Right renal cortex interstitium (tissue), 3 donors: ENCODE measurements at regions not wholly inside any gene's neighbourhood (a gene's known extent, or its start where the extent isn't known, plus 50 kb on each side); places are given as distances from the start of the nearest gene placed in this dataset.
"Not testable (repeated sequence)": the region's sequence is repeated elsewhere in the genome, so short reads cannot be mapped to it uniquely, and the experiment has no call there.

Experiments
- DNase-seq, 3 donors: peaks; one replicate each; pipeline ENCODE4 v3.0.0-alpha.2; 2013; ENCODE audit warnings: low read depth in 3 of 3, low spot score in 2 of 3

GRCh38 chr21:10400622-10401361 lies 120.6 kb upstream of the TPTE start:
- not testable (repeated sequence) for DNase-seq

- not testable (repeated sequence) for DNase-seq
Observed at GRCh38 chr21:10402461-10402860, 118.9 kb upstream of the TPTE start.

GRCh38 chr21:10405331-10405730 lies 116.1 kb upstream of the TPTE start:
- not testable (repeated sequence) for DNase-seq

- not testable (repeated sequence) for DNase-seq
Observed at GRCh38 chr21:10409786-10410185, 111.6 kb upstream of the TPTE start.

- not testable (repeated sequence) for DNase-seq
Observed at GRCh38 chr21:10410354-10410929, 110.9 kb upstream of the TPTE start.

GRCh38 chr21:10411776-10412526 lies 109.4 kb upstream of the TPTE start:
- DNase-seq = not testable (repeated sequence)

- DNase-seq = not testable (repeated sequence)
Observed at GRCh38 chr21:10412928-10413246, 108.5 kb upstream of the TPTE start.

- DNase-seq = not testable (repeated sequence)
Observed at GRCh38 chr21:10413247-10414120, 107.9 kb upstream of the TPTE start.

- not testable (repeated sequence) for DNase-seq
Observed at GRCh38 chr21:10414121-10414924, 107.1 kb upstream of the TPTE start.

GRCh38 chr21:10414925-10415254 lies 106.5 kb upstream of the TPTE start:
- DNase-seq = not testable (repeated sequence)

- not testable (repeated sequence) for DNase-seq
Observed at GRCh38 chr21:10415456-10415855, 105.9 kb upstream of the TPTE start.

- DNase-seq = not testable (repeated sequence)
Observed at GRCh38 chr21:10415859-10416258, 105.5 kb upstream of the TPTE start.

GRCh38 chr21:10416691-10417447 lies 104.5 kb upstream of the TPTE start:
- DNase-seq = not testable (repeated sequence)

- not testable (repeated sequence) for DNase-seq
Observed at GRCh38 chr21:10417551-10418002, 103.8 kb upstream of the TPTE start.

GRCh38 chr21:10418250-10419048 lies 102.9 kb upstream of the TPTE start:
- DNase-seq = not testable (repeated sequence)

GRCh38 chr21:10421199-10421598 lies 100.2 kb upstream of the TPTE start:
- DNase-seq = not testable (repeated sequence)

GRCh38 chr21:10421601-10422000 lies 99.8 kb upstream of the TPTE start:
- DNase-seq = not testable (repeated sequence)
